ENCODE measurements at regions not wholly inside any gene's neighbourhood (a gene's known extent, or its start where the extent isn't known, plus 50 kb on each side); places are given as distances from the start of the nearest gene placed in this dataset.

- no peak for DNase-seq (ENCODE audit: low read depth)
Observed at GRCh38 chr10:106183041-106183440, 981.5 kb downstream of the SORCS1 start.

- DNase-seq (ENCODE audit: low read depth) = no peak
Observed at GRCh38 chr10:106182542-106182941, 982.0 kb downstream of the SORCS1 start.

- DNase-seq (ENCODE audit: low read depth) = peak; percentile 31
Observed at GRCh38 chr10:106181501-106181900, 983.0 kb downstream of the SORCS1 start.

GRCh38 chr10:106179430-106179829, 985.1 kb downstream of the SORCS1 start:
- no peak for DNase-seq (ENCODE audit: low read depth)

GRCh38 chr10:106175760-106176377, 988.6 kb downstream of the SORCS1 start:
- peak; percentile 17 for DNase-seq (ENCODE audit: low read depth)

- DNase-seq (ENCODE audit: low read depth) = no peak
Observed at GRCh38 chr10:106173838-106174237, 990.7 kb downstream of the SORCS1 start.

GRCh38 chr10:106169241-106169640, 995.3 kb downstream of the SORCS1 start:
- DNase-seq (ENCODE audit: low read depth) = no peak

GRCh38 chr10:106167946-106168345, 996.6 kb downstream of the SORCS1 start:
- no peak for DNase-seq (ENCODE audit: low read depth)

GRCh38 chr10:106158241-106158640, 1006.3 kb downstream of the SORCS1 start:
- no peak for DNase-seq (ENCODE audit: low read depth)

- DNase-seq (ENCODE audit: low read depth) = no peak
Observed at GRCh38 chr10:106147021-106147420, 1017.5 kb downstream of the SORCS1 start.

- no peak for DNase-seq (ENCODE audit: low read depth)
Observed at GRCh38 chr10:106139915-106140314, 1024.6 kb downstream of the SORCS1 start.

- no peak for DNase-seq (ENCODE audit: low read depth)
Observed at GRCh38 chr10:106136175-106136574, 1028.3 kb downstream of the SORCS1 start.

- no peak for DNase-seq (ENCODE audit: low read depth)
Observed at GRCh38 chr10:106134326-106135000, 1030.0 kb downstream of the SORCS1 start.

- DNase-seq (ENCODE audit: low read depth) = no peak
Observed at GRCh38 chr10:106133451-106133850, 1031.1 kb downstream of the SORCS1 start.

- no peak for DNase-seq (ENCODE audit: low read depth)
Observed at GRCh38 chr10:106132956-106133355, 1031.5 kb downstream of the SORCS1 start.

- no peak for DNase-seq (ENCODE audit: low read depth)
Observed at GRCh38 chr10:106114656-106115186, 1049.8 kb downstream of the SORCS1 start.

GRCh38 chr10:106111246-106111645, 1053.3 kb downstream of the SORCS1 start:
- DNase-seq (ENCODE audit: low read depth) = peak; percentile 26

- DNase-seq (ENCODE audit: low read depth) = peak; percentile 54
Observed at GRCh38 chr10:106107706-106108105, 1056.8 kb downstream of the SORCS1 start.

- DNase-seq (ENCODE audit: low read depth) = no peak
Observed at GRCh38 chr10:106106114-106106513, 1058.4 kb downstream of the SORCS1 start.

- no peak for DNase-seq (ENCODE audit: low read depth)
Observed at GRCh38 chr10:106089855-106090254, 1074.7 kb downstream of the SORCS1 start.

GRCh38 chr10:106086391-106086790, 1078.1 kb downstream of the SORCS1 start:
- no peak for DNase-seq (ENCODE audit: low read depth)

- DNase-seq (ENCODE audit: low read depth) = no peak
Observed at GRCh38 chr10:106083572-106083971, 1080.9 kb downstream of the SORCS1 start.

- DNase-seq (ENCODE audit: low read depth) = peak; percentile 9
Observed at GRCh38 chr10:106082865-106083264, 1081.6 kb downstream of the SORCS1 start.

Measured in fibroblast of the conjunctiva (primary cell).